ENCODE measurements at regions not wholly inside any gene's neighbourhood (a gene's known extent, or its start where the extent isn't known, plus 50 kb on each side); places are given as distances from the start of the nearest gene placed in this dataset.
"Not testable (repeated sequence)": the region's sequence is repeated elsewhere in the genome, so short reads cannot be mapped to it uniquely, and the experiment has no call there.

- DNase-seq (ENCODE audit: low spot score): not testable (repeated sequence)
These were observed 188.7 kb upstream of the NDUFV2 start for GRCh38 chr18:8913606-8914403.

- DNase-seq (ENCODE audit: low spot score): not testable (repeated sequence)
These were observed 187.9 kb upstream of the NDUFV2 start for GRCh38 chr18:8914404-8915264.

GRCh38 chr18:8920856-8921787 lies 181.4 kb upstream of the NDUFV2 start:
- not testable (repeated sequence) for DNase-seq (ENCODE audit: low spot score)

GRCh38 chr18:8926464-8926863 lies 176.0 kb upstream of the NDUFV2 start:
- no peak for DNase-seq (ENCODE audit: low spot score)

GRCh38 chr18:8928044-8928443 lies 174.5 kb upstream of the NDUFV2 start:
- no peak for DNase-seq (ENCODE audit: low spot score)

GRCh38 chr18:8928847-8929780 lies 173.4 kb upstream of the NDUFV2 start:
- DNase-seq (ENCODE audit: low spot score): no peak

- no peak for DNase-seq (ENCODE audit: low spot score)
These were observed 171.4 kb upstream of the NDUFV2 start for GRCh38 chr18:8930990-8931616.

- DNase-seq (ENCODE audit: low spot score): no peak
These were observed 169.6 kb upstream of the NDUFV2 start for GRCh38 chr18:8932866-8933265.

GRCh38 chr18:8933714-8934284 lies 168.7 kb upstream of the NDUFV2 start:
- no peak for DNase-seq (ENCODE audit: low spot score)

- DNase-seq (ENCODE audit: low spot score): not testable (repeated sequence)
These were observed 167.2 kb upstream of the NDUFV2 start for GRCh38 chr18:8935346-8935745.

- no peak for DNase-seq (ENCODE audit: low spot score)
These were observed 165.9 kb upstream of the NDUFV2 start for GRCh38 chr18:8936619-8937018.

GRCh38 chr18:8937160-8938094 lies 165.1 kb upstream of the NDUFV2 start:
- DNase-seq (ENCODE audit: low spot score): no peak

GRCh38 chr18:8938817-8939216 lies 163.7 kb upstream of the NDUFV2 start:
- no peak for DNase-seq (ENCODE audit: low spot score)

- no peak for DNase-seq (ENCODE audit: low spot score)
These were observed 160.2 kb upstream of the NDUFV2 start for GRCh38 chr18:8942021-8942908.

- no peak for DNase-seq (ENCODE audit: low spot score)
These were observed 159.5 kb upstream of the NDUFV2 start for GRCh38 chr18:8942909-8943545.

GRCh38 chr18:8943900-8944870 lies 158.3 kb upstream of the NDUFV2 start:
- DNase-seq (ENCODE audit: low spot score): no peak

Measured in ecto neural progenitor cell (in vitro differentiated cells).